GM12892 (cell line): ENCODE measurements at regions not wholly inside any gene's neighbourhood (a gene's known extent, or its start where the extent isn't known, plus 50 kb on each side); places are given as distances from the start of the nearest gene placed in this dataset.

ENCODE experiments used
- POLR2AphosphoS5 ChIP-seq: IDR thresholded peaks from 2 replicates; pipeline ENCODE4 v1.6.1; 2011; ENCODE audit warnings: low read depth, low read length, control low read depth
- TAF1 ChIP-seq: IDR thresholded peaks from 2 replicates; pipeline ENCODE4 v1.6.1; 2011; ENCODE audit warnings: low read depth, mild to moderate bottlenecking, control low read depth, low read length, borderline replicate concordance

DNA sequence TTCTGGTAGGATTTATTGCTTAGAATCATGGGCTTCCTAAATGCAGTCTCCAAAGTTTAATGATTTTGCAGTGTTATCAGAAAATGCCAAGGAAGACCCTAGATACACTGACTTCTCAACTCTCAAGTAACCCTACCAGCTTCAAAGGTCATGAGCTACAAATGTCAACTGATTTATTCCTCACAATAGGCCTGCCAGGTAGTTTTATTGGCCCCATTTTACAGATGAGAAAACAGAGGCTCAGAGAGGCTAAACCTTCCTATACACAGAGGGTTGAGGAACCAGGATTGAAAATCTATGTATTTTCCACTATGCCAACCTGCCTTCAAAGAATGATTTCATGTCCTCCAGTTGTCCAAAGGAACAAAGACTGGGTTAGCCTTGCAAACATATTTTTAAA is 384.4 kb upstream of the POU3F1 start:
- TF ChIP-seq POLR2AphosphoS5 = no peak
- TF ChIP-seq TAF1 = no peak
